ENCODE measurements at regions not wholly inside any gene's neighbourhood (a gene's known extent, or its start where the extent isn't known, plus 50 kb on each side); places are given as distances from the start of the nearest gene placed in this dataset.

GRCh38 chr18:45498287-45498658 lies 117.0 kb upstream of the SLC14A2 start:
- TF ChIP-seq POLR2AphosphoS5 (IDR thresholded peaks at IDR 0.05; ENCODE audit: low read depth, low read length) (no peak), POLR2A (IDR thresholded peaks at IDR 0.05; ENCODE audit: borderline replicate concordance, extremely low read depth, insufficient read depth, insufficient read length) (no peak), CTCF (IDR thresholded peaks at IDR 0.05 in 2 of 3, conservative IDR thresholded peaks at IDR 0.05 in 1 of 3; ENCODE audit: borderline replicate concordance in 1 of 3, insufficient read depth in 1 of 3, low read depth in 2 of 3, low read length in 2 of 3) (no peak)
